OCI-LY7 (cell line): ENCODE measurements at regions not wholly inside any gene's neighbourhood (a gene's known extent, or its start where the extent isn't known, plus 50 kb on each side); places are given as distances from the start of the nearest gene placed in this dataset.

Source experiments
- BruUV-seq: library from RNA; stranded (reverse); fragments of 400-500 nt; replicated peaks from 2 replicates; lab custom pipeline; 2021; lab: Mats Ljungman, UMichigan
- CTCF ChIA-PET: fragments of 300-600 bp; sonication (Branson Sonifier 250); formaldehyde crosslinking; loops from one replicate; lab custom pipeline; 2022; ENCODE audit warnings: antibody characterized with exemption; ENCODE audit not compliant: unreplicated experiment; lab: Charles Lee
- POLR2A ChIA-PET: fragments of 300-600 bp; sonication (Branson Sonifier 250); formaldehyde crosslinking; loops from one replicate; lab custom pipeline; 2022; ENCODE audit warnings: antibody characterized with exemption; lab: Charles Lee
- DNase-seq: peaks from one replicate; pipeline ENCODE4 v3.0.0-alpha.2; 2015; ENCODE audit warnings: low spot score
- H2AFZ ChIP-seq: fragments of 200-600 bp; sonication (generic), shearing (Covaris generic); 2 replicates; pipeline ENCODE4 v1.6.1; 2014; ENCODE audit warnings: mild to moderate bottlenecking, antibody characterized with exemption, low read length, moderate library complexity
- H3K27ac ChIP-seq: fragments of 200-600 bp; sonication (generic); 2 replicates; pipeline ENCODE4 v1.5.1; 2014; ENCODE audit warnings: mixed run types, low read depth, mild to moderate bottlenecking, moderate library complexity, low read length, inconsistent platforms; ENCODE audit not compliant: poor library complexity, severe bottlenecking
- H3K36me3 ChIP-seq: fragments of 200-600 bp; sonication (generic); 2 replicates; pipeline ENCODE4 v1.6.1; 2014; ENCODE audit warnings: mild to moderate bottlenecking, antibody characterized with exemption, low read length, moderate library complexity, mixed read lengths; ENCODE audit not compliant: insufficient read depth
- H3K4me1 ChIP-seq: fragments of 200-600 bp; sonication (generic); 2 replicates; pipeline ENCODE4 v1.5.1; 2014; ENCODE audit warnings: mild to moderate bottlenecking, low read length; ENCODE audit not compliant: insufficient read depth, poor library complexity, severe bottlenecking
- H3K4me2 ChIP-seq: fragments of 200-600 bp; sonication (generic); 2 replicates; pipeline ENCODE4 v1.6.1; 2014; ENCODE audit warnings: mild to moderate bottlenecking, low read length
- H3K4me3 ChIP-seq: fragments of 200-600 bp; sonication (generic); 2 replicates; pipeline ENCODE4 v1.5.1; 2014; ENCODE audit warnings: mild to moderate bottlenecking, low read depth, low read length; ENCODE audit not compliant: poor library complexity, severe bottlenecking
- H3K79me2 ChIP-seq: fragments of 200-600 bp; sonication (generic); 2 replicates; pipeline ENCODE4 v1.6.1; 2016; ENCODE audit warnings: low read depth, mild to moderate bottlenecking, low read length, moderate library complexity, mixed read lengths; ENCODE audit not compliant: insufficient read depth
- H3K9me2 ChIP-seq: fragments of 200-600 bp; sonication (generic); 2 replicates; pipeline ENCODE4 v1.6.1; 2016; ENCODE audit warnings: mild to moderate bottlenecking, low read length, mixed read lengths; ENCODE audit not compliant: insufficient read depth
- H3K9me3 ChIP-seq: fragments of 200-600 bp; sonication (generic); 2 replicates; pipeline ENCODE4 v1.6.1; 2014; ENCODE audit warnings: mild to moderate bottlenecking, mixed run types, low read length, mixed read lengths
- H4K20me1 ChIP-seq: fragments of 200-600 bp; sonication (generic); 2 replicates; pipeline ENCODE4 v1.6.1; 2014; ENCODE audit warnings: mild to moderate bottlenecking, antibody characterized with exemption, low read length, moderate library complexity, mixed read lengths; ENCODE audit not compliant: insufficient read depth
- EZH2phosphoT487 ChIP-seq: fragments of 200-600 bp; sonication (generic); IDR thresholded peaks from 2 replicates; pipeline ENCODE4 v1.6.1; 2018; ENCODE audit warnings: low read depth, borderline replicate concordance, mild to moderate bottlenecking, mixed run types, antibody characterized with exemption, low read length, moderate library complexity, mixed read lengths
- intact Hi-C: fragments of 100-400 bp; cut with micrococcal nuclease; formaldehyde crosslinking; loops from one replicate; pipeline ENCODE4 v1.10.0; 2022; ENCODE audit not compliant: unreplicated experiment
- TF ChIP-seq, protein P1 (sequence below): fragments of 200-600 bp; sonication (generic); conservative IDR thresholded peaks from 2 replicates; pipeline ENCODE4 v1.5.1; 2014; ENCODE audit warnings: mild to moderate bottlenecking, antibody characterized with exemption, low read length, moderate library complexity, mixed read lengths

DNA sequence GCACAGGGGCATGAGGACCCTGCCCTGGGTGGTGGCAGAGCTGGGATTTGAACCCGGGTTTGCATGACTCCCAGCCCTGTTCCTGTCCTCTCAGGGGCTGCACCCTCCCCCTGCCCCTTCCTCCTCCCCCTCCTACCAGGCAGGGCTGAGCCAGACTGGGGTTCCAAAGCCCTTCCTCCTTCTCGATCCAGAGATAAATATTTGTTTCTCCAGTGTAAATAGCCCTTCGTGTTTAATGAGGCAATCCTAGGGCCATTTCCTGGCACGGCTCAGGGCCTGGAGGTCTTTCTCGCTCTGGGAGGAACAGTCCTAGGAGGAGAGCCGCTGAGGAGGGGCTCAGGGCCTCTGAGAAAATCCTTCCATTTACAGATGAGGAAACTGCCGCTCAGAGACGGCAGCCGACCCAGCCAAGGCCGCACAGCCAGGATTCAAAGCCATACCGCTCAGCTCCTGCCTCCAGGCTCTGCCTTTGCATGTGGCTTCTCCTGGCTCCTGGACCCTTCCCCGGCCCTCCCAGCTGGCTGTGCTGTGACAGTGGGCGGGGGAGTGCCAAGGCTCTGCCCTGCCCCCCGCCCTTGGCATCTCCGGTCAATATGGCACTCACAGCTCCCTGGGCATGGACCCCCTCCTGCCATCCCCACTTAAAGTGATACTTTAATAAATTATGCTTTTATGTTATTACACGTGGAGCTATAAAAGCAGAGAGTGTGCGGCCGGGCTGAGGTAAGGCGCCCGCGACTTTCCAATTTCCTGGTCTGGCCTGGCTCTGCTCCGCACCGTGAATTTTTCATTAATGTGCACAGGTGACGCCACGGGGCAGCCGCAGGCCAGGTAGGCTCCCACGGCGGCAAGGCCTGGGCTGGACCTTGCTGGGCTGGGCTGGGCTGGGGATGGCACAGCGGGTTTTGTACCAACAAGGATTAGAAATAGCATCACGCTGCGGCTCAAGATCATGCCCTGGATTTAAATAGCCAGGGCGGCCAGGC is 114.7 kb upstream of the WNT4 start:
- Histone ChIP-seq H3K79me2 (no peaks in the 10 kb centered on the region), H3K36me3 (no peaks in the 10 kb centered on the region), H3K9me2 (no peaks in the 10 kb centered on the region), H3K4me3 (no peak overlapping the region), H3K4me2 (no peak overlapping the region), H3K27ac (no peak overlapping the region), H2AFZ (no peak overlapping the region), H3K9me3 (no peaks in the 10 kb centered on the region), H4K20me1 (no peaks in the 10 kb centered on the region), H3K4me1 (peaks cover 6% of the 10 kb centered on the region)
- no TSS peak for BruUV-seq
- CTCF ChIA-PET = no interaction called here
- no peak for DNase-seq
- TF ChIP-seq EZH2phosphoT487 = no peak
- TF ChIP-seq, protein P1, sequence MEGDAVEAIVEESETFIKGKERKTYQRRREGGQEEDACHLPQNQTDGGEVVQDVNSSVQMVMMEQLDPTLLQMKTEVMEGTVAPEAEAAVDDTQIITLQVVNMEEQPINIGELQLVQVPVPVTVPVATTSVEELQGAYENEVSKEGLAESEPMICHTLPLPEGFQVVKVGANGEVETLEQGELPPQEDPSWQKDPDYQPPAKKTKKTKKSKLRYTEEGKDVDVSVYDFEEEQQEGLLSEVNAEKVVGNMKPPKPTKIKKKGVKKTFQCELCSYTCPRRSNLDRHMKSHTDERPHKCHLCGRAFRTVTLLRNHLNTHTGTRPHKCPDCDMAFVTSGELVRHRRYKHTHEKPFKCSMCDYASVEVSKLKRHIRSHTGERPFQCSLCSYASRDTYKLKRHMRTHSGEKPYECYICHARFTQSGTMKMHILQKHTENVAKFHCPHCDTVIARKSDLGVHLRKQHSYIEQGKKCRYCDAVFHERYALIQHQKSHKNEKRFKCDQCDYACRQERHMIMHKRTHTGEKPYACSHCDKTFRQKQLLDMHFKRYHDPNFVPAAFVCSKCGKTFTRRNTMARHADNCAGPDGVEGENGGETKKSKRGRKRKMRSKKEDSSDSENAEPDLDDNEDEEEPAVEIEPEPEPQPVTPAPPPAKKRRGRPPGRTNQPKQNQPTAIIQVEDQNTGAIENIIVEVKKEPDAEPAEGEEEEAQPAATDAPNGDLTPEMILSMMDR = no peak
- intact Hi-C loops = no loop called here
- POLR2A ChIA-PET = interaction anchor here (0.7 kb wide), 1 partner anchor 689 kb away, joined by 5 read pairs; no protein-coding TSS in a partner anchor

DNA sequence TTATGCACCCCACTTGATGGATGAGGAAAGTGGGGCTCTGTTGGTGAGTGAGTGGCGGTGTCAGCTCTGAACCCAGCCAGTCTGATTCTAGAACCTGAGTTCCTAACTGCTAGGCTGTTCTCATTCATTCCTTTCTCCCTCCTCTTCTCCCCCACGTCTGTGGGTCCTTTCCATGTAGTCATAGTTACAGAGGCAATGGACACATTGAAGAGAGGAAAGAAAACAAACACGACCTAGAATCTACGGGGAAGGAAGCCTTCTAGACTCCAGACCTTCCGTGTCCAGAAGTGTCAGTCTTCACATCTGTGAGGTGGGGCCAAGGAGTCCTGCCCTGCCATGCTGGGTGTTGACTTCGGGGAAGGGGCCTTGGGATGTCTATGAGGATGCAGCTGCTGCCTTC is 115.8 kb upstream of the WNT4 start:
- Histone ChIP-seq H3K4me2 (no peak overlapping the region), H3K36me3 (no peaks in the 10 kb centered on the region), H3K9me3 (no peaks in the 10 kb centered on the region), H2AFZ (no peak overlapping the region), H3K4me3 (no peak overlapping the region), H4K20me1 (no peaks in the 10 kb centered on the region), H3K79me2 (no peaks in the 10 kb centered on the region), H3K4me1 (peaks cover 12% of the 10 kb centered on the region), H3K9me2 (no peaks in the 10 kb centered on the region), H3K27ac (no peak overlapping the region)
- no peak for DNase-seq
- TF ChIP-seq, protein P1 = no peak
- no peak for TF ChIP-seq EZH2phosphoT487
- CTCF ChIA-PET = no interaction called here
- BruUV-seq = no TSS peak
- POLR2A ChIA-PET = no interaction called here
- intact Hi-C loops = no loop called here
